Stimulated activated memory B cell treated with anti-CD40 and anti-IgM and Interleukin-4, amounts not matched to agents 10 μg/mL and 1 μg/mL and 100 μg/mL, for 72 hours (primary cell): ENCODE measurements at regions not wholly inside any gene's neighbourhood (a gene's known extent, or its start where the extent isn't known, plus 50 kb on each side); places are given as distances from the start of the nearest gene placed in this dataset.
A peak's percentile ranks its signal among the peaks of the same experiment; 100 is the strongest.
"Not testable (repeated sequence)": the region's sequence is repeated elsewhere in the genome, so short reads cannot be mapped to it uniquely, and the experiment has no call there.

ENCODE experiments used
- ATAC-seq: fragments of 150-1000 bp; cut with Tn5 transposase; 2 replicates; pipeline ENCODE4 v1.10.0; 2021
- H3K27ac Mint-ChIP-seq: one replicate; pipeline ENCODE4 v1.8.0; 2022; ENCODE audit warnings: mild to moderate bottlenecking, mixed read lengths
- H3K27me3 Mint-ChIP-seq: one replicate; pipeline ENCODE4 v1.8.0; 2022; ENCODE audit warnings: mixed read lengths
- H3K36me3 Mint-ChIP-seq: one replicate; pipeline ENCODE4 v1.8.0; 2022; ENCODE audit warnings: mixed read lengths
- H3K4me1 Mint-ChIP-seq: one replicate; pipeline ENCODE4 v1.8.0; 2022; ENCODE audit warnings: mixed read lengths
- H3K4me3 Mint-ChIP-seq: one replicate; pipeline ENCODE4 v1.8.0; 2022; ENCODE audit warnings: mild to moderate bottlenecking, moderate library complexity, mixed read lengths
- H3K9me3 Mint-ChIP-seq: one replicate; pipeline ENCODE4 v1.8.0; 2022; ENCODE audit warnings: mixed read lengths

DNA sequence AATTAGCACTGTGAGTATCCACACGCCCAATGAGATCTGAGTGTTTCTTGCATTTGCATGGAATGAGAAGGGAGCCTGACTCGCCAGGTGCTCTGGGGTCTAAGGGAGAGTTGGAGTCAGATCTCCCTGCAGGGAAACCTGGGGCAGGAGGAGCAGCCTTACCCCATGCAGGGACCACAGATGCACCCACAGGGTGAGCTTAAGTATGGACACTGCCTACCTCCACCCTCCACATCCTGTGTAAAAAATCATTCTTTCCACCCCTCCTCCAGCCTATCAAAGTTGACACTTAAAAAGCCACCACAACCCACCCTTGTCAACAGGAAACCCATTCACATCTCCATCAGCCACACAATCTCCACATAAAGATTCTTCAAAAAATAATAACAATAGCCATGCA, 67.0 kb upstream of the IGLL5 start:
- ATAC-seq, result no peak
- no peaks in the 10 kb centered on the region for H3K36me3 Mint-ChIP-seq
- H3K4me3 Mint-ChIP-seq, result no peak overlapping the region
- peaks cover 7% of the 10 kb centered on the region for H3K27me3 Mint-ChIP-seq
- peaks cover 56% of the 10 kb centered on the region for H3K4me1 Mint-ChIP-seq
- H3K27ac Mint-ChIP-seq, result no peak overlapping the region
- H3K9me3 Mint-ChIP-seq, result no peaks in the 10 kb centered on the region

GRCh38 chr22:22821340-22821739, 66.3 kb upstream of the IGLL5 start:
- H3K27me3 Mint-ChIP-seq, result peaks cover under 1% of the 10 kb centered on the region
- no peaks in the 10 kb centered on the region for H3K9me3 Mint-ChIP-seq
- no peak overlapping the region for H3K27ac Mint-ChIP-seq
- no peaks in the 10 kb centered on the region for H3K36me3 Mint-ChIP-seq
- no peak for ATAC-seq
- no peak overlapping the region for H3K4me3 Mint-ChIP-seq
- H3K4me1 Mint-ChIP-seq, result peaks cover 56% of the 10 kb centered on the region

GRCh38 chr22:22822106-22822505, 65.5 kb upstream of the IGLL5 start:
- Mint-ChIP-seq H3K9me3 (no peaks in the 10 kb centered on the region), H3K27ac (no peak overlapping the region), H3K4me3 (no peak overlapping the region), H3K4me1 (peaks cover 56% of the 10 kb centered on the region), H3K27me3 (no peaks in the 10 kb centered on the region), H3K36me3 (no peaks in the 10 kb centered on the region)
- no peak for ATAC-seq

- not testable (repeated sequence) for H3K36me3 Mint-ChIP-seq, H3K27me3 Mint-ChIP-seq, H3K9me3 Mint-ChIP-seq
- Mint-ChIP-seq H3K27ac (peak overlapping the region; percentile 22), H3K4me3 (peak overlapping the region; percentile 56), H3K4me1 (peaks cover 56% of the 10 kb centered on the region)
- ATAC-seq, result peak; percentile 67
These were observed 65.1 kb upstream of the IGLL5 start for GRCh38 chr22:22822553-22822952.

DNA sequence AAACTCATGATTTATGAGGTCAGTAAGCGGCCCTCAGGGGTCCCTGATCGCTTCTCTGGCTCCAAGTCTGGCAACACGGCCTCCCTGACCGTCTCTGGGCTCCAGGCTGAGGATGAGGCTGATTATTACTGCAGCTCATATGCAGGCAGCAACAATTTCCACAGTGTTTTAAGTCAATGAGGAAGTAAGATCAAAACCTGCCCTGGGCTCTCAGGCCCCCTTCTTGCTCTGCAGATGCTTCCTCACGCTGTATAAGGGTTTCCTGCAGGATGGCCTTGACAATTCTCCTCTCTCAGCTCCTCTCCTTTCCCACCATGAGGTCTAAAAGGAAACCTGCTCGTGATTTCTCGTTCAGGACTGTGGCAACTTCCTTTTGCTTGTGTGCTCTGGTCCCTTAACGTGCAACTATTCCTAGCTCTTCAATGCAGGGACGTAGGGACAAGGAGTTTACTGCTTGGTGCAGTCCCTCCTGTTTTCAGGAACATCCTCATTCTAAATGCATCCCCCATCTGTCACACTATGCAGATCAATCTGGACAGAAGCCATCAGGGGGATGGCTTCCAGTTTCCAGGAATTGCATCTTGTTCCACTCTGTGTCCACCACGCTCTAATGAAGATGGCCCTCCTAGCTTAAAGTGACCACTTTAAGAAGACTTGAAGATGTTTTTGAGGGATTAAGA, 64.3 kb upstream of the IGLL5 start:
- H3K27ac Mint-ChIP-seq, result peak overlapping the region; percentile 22
- H3K9me3 Mint-ChIP-seq, result no peaks in the 10 kb centered on the region
- H3K36me3 Mint-ChIP-seq, result no peaks in the 10 kb centered on the region
- peak; percentile 77 for ATAC-seq
- peak overlapping the region; percentile 56 for H3K4me3 Mint-ChIP-seq
- H3K4me1 Mint-ChIP-seq, result peaks cover 56% of the 10 kb centered on the region
- no peaks in the 10 kb centered on the region for H3K27me3 Mint-ChIP-seq

- Mint-ChIP-seq H3K36me3 (no peaks in the 10 kb centered on the region), H3K4me1 (peaks cover 43% of the 10 kb centered on the region), H3K27ac (no peak overlapping the region), H3K27me3 (no peaks in the 10 kb centered on the region), H3K9me3 (no peaks in the 10 kb centered on the region), H3K4me3 (no peak overlapping the region)
- ATAC-seq, result no peak
These were observed 63.0 kb upstream of the IGLL5 start for GRCh38 chr22:22824340-22825212.

GRCh38 chr22:22825213-22825593, 62.4 kb upstream of the IGLL5 start:
- H3K4me3 Mint-ChIP-seq, result no peak overlapping the region
- H3K36me3 Mint-ChIP-seq, result no peaks in the 10 kb centered on the region
- no peak for ATAC-seq
- H3K4me1 Mint-ChIP-seq, result peaks cover 38% of the 10 kb centered on the region
- H3K27me3 Mint-ChIP-seq, result no peaks in the 10 kb centered on the region
- no peaks in the 10 kb centered on the region for H3K9me3 Mint-ChIP-seq
- H3K27ac Mint-ChIP-seq, result no peak overlapping the region

- Mint-ChIP-seq H3K9me3 (no peaks in the 10 kb centered on the region), H3K4me1 (peaks cover 16% of the 10 kb centered on the region), H3K27ac (no peak overlapping the region), H3K4me3 (no peak overlapping the region), H3K36me3 (no peaks in the 10 kb centered on the region), H3K27me3 (peaks cover 8% of the 10 kb centered on the region)
- ATAC-seq, result no peak
These were observed 60.3 kb upstream of the IGLL5 start for GRCh38 chr22:22827187-22827939.

- Mint-ChIP-seq H3K9me3 (no peaks in the 10 kb centered on the region), H3K4me1 (no peaks in the 10 kb centered on the region), H3K27me3 (peaks cover 14% of the 10 kb centered on the region), H3K27ac (no peak overlapping the region), H3K36me3 (no peaks in the 10 kb centered on the region), H3K4me3 (no peak overlapping the region)
- no peak for ATAC-seq
These were observed 57.4 kb upstream of the IGLL5 start for GRCh38 chr22:22830193-22830592.

DNA sequence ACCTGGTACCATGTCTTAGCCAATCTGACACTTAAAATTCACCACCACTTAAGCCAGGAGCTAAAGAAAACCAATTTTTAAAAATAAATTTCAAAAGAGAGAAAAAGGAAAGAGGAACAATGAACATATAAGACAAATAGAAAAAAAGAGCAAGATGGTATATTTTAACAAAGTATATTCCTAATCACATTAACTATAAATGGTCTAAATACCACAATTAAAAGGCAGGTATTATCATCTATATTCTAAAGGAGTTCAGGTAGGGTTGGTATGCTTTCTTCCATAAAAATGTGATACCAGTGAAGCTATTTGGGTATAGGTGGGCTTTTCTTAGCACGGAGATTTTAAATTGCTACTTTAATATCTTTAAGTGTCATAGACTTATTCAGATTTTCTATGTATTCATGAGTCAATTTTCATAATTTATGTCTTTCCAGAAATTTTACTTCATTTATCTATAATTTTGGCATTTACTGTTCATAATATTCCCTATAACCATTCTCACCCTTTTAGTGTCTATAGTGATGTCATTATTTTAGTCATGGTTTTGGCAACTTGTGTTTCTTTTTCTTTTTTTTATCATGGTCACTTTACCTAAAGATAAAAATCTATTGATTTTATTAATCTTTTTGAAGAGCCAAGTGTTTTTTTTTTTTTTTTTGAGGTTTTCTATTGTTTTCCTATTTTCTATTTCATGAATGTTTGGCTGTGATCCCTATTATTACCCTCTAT, 56.5 kb upstream of the IGLL5 start:
- Mint-ChIP-seq H3K4me1 (no peaks in the 10 kb centered on the region), H3K27me3 (peaks cover 17% of the 10 kb centered on the region), H3K27ac (no peak overlapping the region), H3K9me3 (no peaks in the 10 kb centered on the region), H3K36me3 (no peaks in the 10 kb centered on the region), H3K4me3 (no peak overlapping the region)
- ATAC-seq, result no peak

DNA sequence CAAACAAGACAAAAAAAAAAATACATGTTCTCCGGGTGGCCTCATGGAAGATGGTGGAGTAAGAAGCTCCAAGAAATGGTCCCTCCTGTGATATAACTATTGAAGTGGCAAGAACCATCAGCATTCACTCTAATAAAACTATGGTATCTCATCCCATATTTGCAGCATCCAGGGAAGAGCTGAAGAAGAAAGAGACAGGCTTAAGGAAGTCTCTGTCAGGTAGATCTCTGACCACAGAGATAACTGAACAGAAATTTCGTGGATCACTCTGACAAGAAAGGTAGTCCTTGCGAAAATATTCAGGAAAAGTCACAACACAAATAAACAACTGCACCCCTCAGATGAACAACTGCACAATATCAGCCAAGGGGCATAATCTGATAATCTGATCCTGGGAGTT, 54.6 kb upstream of the IGLL5 start:
- Mint-ChIP-seq H3K4me1 (peaks cover 4% of the 10 kb centered on the region), H3K4me3 (no peak overlapping the region), H3K27ac (no peak overlapping the region), H3K27me3 (peaks cover 25% of the 10 kb centered on the region), H3K9me3 (no peaks in the 10 kb centered on the region), H3K36me3 (no peaks in the 10 kb centered on the region)
- ATAC-seq, result no peak

- H3K36me3 Mint-ChIP-seq, result no peaks in the 10 kb centered on the region
- peaks cover 25% of the 10 kb centered on the region for H3K27me3 Mint-ChIP-seq
- no peak for ATAC-seq
- H3K4me1 Mint-ChIP-seq, result peaks cover 8% of the 10 kb centered on the region
- no peaks in the 10 kb centered on the region for H3K9me3 Mint-ChIP-seq
- H3K4me3 Mint-ChIP-seq, result no peak overlapping the region
- H3K27ac Mint-ChIP-seq, result no peak overlapping the region
These were observed 54.1 kb upstream of the IGLL5 start for GRCh38 chr22:22833488-22833887.

GRCh38 chr22:22834204-22834603, 53.4 kb upstream of the IGLL5 start:
- Mint-ChIP-seq H3K4me3 (no peak overlapping the region), H3K36me3 (no peaks in the 10 kb centered on the region), H3K27ac (no peak overlapping the region), H3K27me3 (peaks cover 25% of the 10 kb centered on the region), H3K4me1 (peaks cover 14% of the 10 kb centered on the region), H3K9me3 (no peaks in the 10 kb centered on the region)
- ATAC-seq, result no peak

GRCh38 chr22:22834783-22835182, 52.8 kb upstream of the IGLL5 start:
- Mint-ChIP-seq H3K36me3 (no peaks in the 10 kb centered on the region), H3K4me1 (peaks cover 14% of the 10 kb centered on the region), H3K4me3 (no peak overlapping the region), H3K27ac (no peak overlapping the region), H3K27me3 (peaks cover 25% of the 10 kb centered on the region), H3K9me3 (no peaks in the 10 kb centered on the region)
- ATAC-seq, result no peak

DNA sequence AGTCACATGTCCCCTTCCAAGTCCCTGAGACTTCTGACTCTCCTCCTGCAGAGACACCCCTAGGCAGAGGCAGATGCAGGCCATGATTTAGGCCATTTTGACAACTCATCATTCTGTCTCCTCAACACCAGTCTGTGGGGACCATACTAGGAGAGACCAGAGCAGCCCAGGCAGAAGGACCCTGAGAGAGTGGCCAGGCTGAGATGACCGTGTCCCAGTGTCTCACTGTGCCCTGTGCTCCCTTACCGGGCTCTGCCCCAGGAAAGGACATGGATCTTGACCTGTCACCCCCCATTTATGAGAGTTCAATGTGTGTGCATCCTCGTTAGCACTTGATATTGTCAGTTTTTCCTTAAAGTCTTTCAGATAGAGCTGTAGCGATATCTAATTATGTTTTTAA, 52.4 kb upstream of the IGLL5 start:
- Mint-ChIP-seq H3K9me3 (no peaks in the 10 kb centered on the region), H3K36me3 (no peaks in the 10 kb centered on the region), H3K27ac (no peak overlapping the region), H3K4me1 (peaks cover 14% of the 10 kb centered on the region), H3K27me3 (peaks cover 25% of the 10 kb centered on the region), H3K4me3 (no peak overlapping the region)
- ATAC-seq, result no peak
